Upper lobe of left lung (tissue), 6 donors: ENCODE measurements at regions not wholly inside any gene's neighbourhood (a gene's known extent, or its start where the extent isn't known, plus 50 kb on each side); places are given as distances from the start of the nearest gene placed in this dataset.
"Not testable (repeated sequence)": the region's sequence is repeated elsewhere in the genome, so short reads cannot be mapped to it uniquely, and the experiment has no call there.

ENCODE experiments used
- ATAC-seq, 2 donors: fragments of 200-7000 bp; cut with Tn5 transposase; one replicate each; pipeline ENCODE4 v1.9.1; 2022; ENCODE audit warnings: mild to moderate bottlenecking in 2 of 2, moderate library complexity in 2 of 2; ENCODE audit not compliant: low FRiP score in 2 of 2
- DNase-seq, 2 donors: peaks; one replicate each; pipeline ENCODE4 v3.0.0-alpha.2; 2019 to 2020
- H3K27ac ChIP-seq, 4 donors: fragments of 200-600 bp; sonication (generic); one replicate each; pipeline ENCODE4 v1.5.1; 2016 to 2019
- H3K27me3 ChIP-seq, 4 donors: fragments of 200-600 bp; sonication (generic); one replicate each; pipeline ENCODE4 v1.5.1; 2017 to 2019
- H3K36me3 ChIP-seq, 4 donors: fragments of 200-600 bp; sonication (generic); one replicate each; pipeline ENCODE4 v1.5.1; 2016 to 2019
- H3K4me1 ChIP-seq, 4 donors: fragments of 200-600 bp; sonication (generic); one replicate each; pipeline ENCODE4 v1.5.1; 2018 to 2019
- H3K4me3 ChIP-seq, 4 donors: fragments of 200-600 bp; sonication (generic); one replicate each; pipeline ENCODE4 v1.5.1; 2017 to 2019; ENCODE audit warnings: mild to moderate bottlenecking in 2 of 4, moderate library complexity in 1 of 4
- H3K9me3 ChIP-seq, 4 donors: fragments of 200-600 bp; sonication (generic); one replicate each; pipeline ENCODE4 v1.5.1; 2018 to 2019
- CTCF ChIP-seq, 6 experiments: fragments of 450-650 bp in 4 of 6; fragments of 200-600 bp in 2 of 6; sonication (generic) in 2 of 6; IDR thresholded peaks; one replicate each; pipeline ENCODE4 v1.5.1; 2016 to 2019; ENCODE audit warnings: antibody characterized with exemption in 6 of 6
- EP300 ChIP-seq, 4 donors: sonication (generic); formaldehyde crosslinking; IDR thresholded peaks; one replicate each; pipeline ENCODE4 v1.5.1; 2017; ENCODE audit warnings: antibody characterized with exemption in 4 of 4, control low read depth in 2 of 4
- POLR2A ChIP-seq, 4 donors: fragments of 450-650 bp; IDR thresholded peaks; one replicate each; pipeline ENCODE4 v1.5.1; 2016 to 2017; ENCODE audit warnings: antibody characterized with exemption in 4 of 4, mild to moderate bottlenecking in 2 of 4
- POLR2AphosphoS5 ChIP-seq, 2 donors: sonication (generic); formaldehyde crosslinking; IDR thresholded peaks; one replicate each; pipeline ENCODE4 v1.5.1; 2017; ENCODE audit warnings: antibody characterized with exemption in 2 of 2
- WGBS, 2 donors: methylation state at CpG; one replicate each; pipeline ENCODE4 v1.1.5; 2017 to 2018; 5-methylcytosine and 5-hydroxymethylcytosine counted together
- donor health status: DM: no; HTN: no; CAD: no; lungs with moderate emphysema.
- donor health status: DM: no; HTN: yes; CAD: no; lungs with severe emphysema.

- ATAC-seq (peak in 1 of 2 donors; percentile 74), DNase-seq (no peak)
- no peak overlapping the region for H3K4me3 ChIP-seq
- no peak overlapping the region for H3K27ac ChIP-seq
- H3K27me3 ChIP-seq, result no peaks in the 10 kb centered on the region
- H3K9me3 ChIP-seq, result no peaks in the 10 kb centered on the region
- H3K4me1 ChIP-seq, result no peaks in the 10 kb centered on the region
- no peaks in the 10 kb centered on the region for H3K36me3 ChIP-seq
- peak; percentile 51 to 81 (median 69) for TF ChIP-seq CTCF (IDR thresholded peaks at IDR 0.05)
- TF ChIP-seq EP300 (IDR thresholded peaks at IDR 0.05), result no peak
- no peak for TF ChIP-seq POLR2AphosphoS5 (IDR thresholded peaks at IDR 0.05)
- WGBS, 2 donors, result 31 to 36% methylated on average over 11 of the region's 11 CpGs
Observed at GRCh38 chr16:51982715-51983680, 563.9 kb downstream of the TOX3 start.

- H3K36me3 ChIP-seq, result no peaks in the 10 kb centered on the region
- H3K4me1 ChIP-seq, result no peaks in the 10 kb centered on the region
- no peak for TF ChIP-seq CTCF (IDR thresholded peaks at IDR 0.05)
- TF ChIP-seq POLR2AphosphoS5 (IDR thresholded peaks at IDR 0.05), result no peak
- TF ChIP-seq EP300 (IDR thresholded peaks at IDR 0.05), result no peak
- TF ChIP-seq POLR2A (IDR thresholded peaks at IDR 0.05), result no peak
- no peak overlapping the region for H3K27ac ChIP-seq
- ATAC-seq (no peak), DNase-seq (no peak)
- no peaks in the 10 kb centered on the region for H3K27me3 ChIP-seq
- no peaks in the 10 kb centered on the region for H3K9me3 ChIP-seq
- 86% methylated on average over 3 of the region's 3 CpGs for WGBS, 2 donors
- no peak overlapping the region for H3K4me3 ChIP-seq
Observed at GRCh38 chr16:51981725-51982124, 565.2 kb downstream of the TOX3 start.

- not testable (repeated sequence) for DNase-seq, H3K27ac ChIP-seq, H3K9me3 ChIP-seq, H3K4me3 ChIP-seq, H3K27me3 ChIP-seq, ATAC-seq, H3K4me1 ChIP-seq, H3K36me3 ChIP-seq
- WGBS, 2 donors, result 91 to 95% methylated on average over 2 of the region's 2 CpGs
Observed at GRCh38 chr16:51977506-51977905, 569.4 kb downstream of the TOX3 start.

- H3K27me3 ChIP-seq, result no peaks in the 10 kb centered on the region
- no peaks in the 10 kb centered on the region for H3K9me3 ChIP-seq
- H3K4me3 ChIP-seq, result no peak overlapping the region
- no peak for TF ChIP-seq EP300 (IDR thresholded peaks at IDR 0.05)
- no peak for TF ChIP-seq POLR2AphosphoS5 (IDR thresholded peaks at IDR 0.05)
- no peak for TF ChIP-seq POLR2A (IDR thresholded peaks at IDR 0.05)
- no peak for TF ChIP-seq CTCF (IDR thresholded peaks at IDR 0.05)
- H3K4me1 ChIP-seq, result no peaks in the 10 kb centered on the region
- no peak overlapping the region for H3K27ac ChIP-seq
- WGBS, 2 donors, result 37 to 44% methylated on average over 4 of the region's 4 CpGs
- DNase-seq (no peak), ATAC-seq (no peak)
- H3K36me3 ChIP-seq, result no peaks in the 10 kb centered on the region
Observed at GRCh38 chr16:51971184-51971583, 575.8 kb downstream of the TOX3 start.

- TF ChIP-seq EP300 (IDR thresholded peaks at IDR 0.05) (no peak), POLR2A (IDR thresholded peaks at IDR 0.05) (no peak), POLR2AphosphoS5 (IDR thresholded peaks at IDR 0.05) (no peak), CTCF (IDR thresholded peaks at IDR 0.05) (no peak)
- Histone ChIP-seq H3K27me3 (no peaks in the 10 kb centered on the region), H3K9me3 (no peaks in the 10 kb centered on the region), H3K4me3 (no peak overlapping the region), H3K36me3 (no peaks in the 10 kb centered on the region), H3K27ac (no peak overlapping the region), H3K4me1 (no peaks in the 10 kb centered on the region)
- ATAC-seq (no peak), DNase-seq (no peak)
- 67 to 68% methylated on average over 1 of the region's 1 CpG for WGBS, 2 donors
Observed at GRCh38 chr16:51968749-51969148, 578.2 kb downstream of the TOX3 start.
